RWPE2 (cell line): ENCODE measurements at regions not wholly inside any gene's neighbourhood (a gene's known extent, or its start where the extent isn't known, plus 50 kb on each side); places are given as distances from the start of the nearest gene placed in this dataset.

Source experiments
- ATAC-seq: fragments of 200-7000 bp; cut with Tn5 transposase; 3 replicates; pipeline ENCODE4 v1.9.1; 2021; ENCODE audit warnings: low read depth
- DNase-seq: peaks from one replicate; pipeline ENCODE4 v3.0.0-alpha.2; 2020; ENCODE audit warnings: low spot score
- H3K27ac ChIP-seq: fragments of 450-650 bp; 2 replicates; pipeline ENCODE4 v1.5.1; 2017; ENCODE audit warnings: mild to moderate bottlenecking; ENCODE audit not compliant: poor library complexity, severe bottlenecking
- H3K27me3 ChIP-seq: fragments of 250-450 bp; sonication (Bioruptor Pico); 2 replicates; pipeline ENCODE4 v1.5.1; 2021; ENCODE audit warnings: mild to moderate bottlenecking, moderate library complexity; ENCODE audit not compliant: insufficient read depth, poor library complexity, severe bottlenecking
- H3K36me3 ChIP-seq: fragments of 250-450 bp; sonication (Bioruptor Pico); 2 replicates; pipeline ENCODE4 v1.5.1; 2020; ENCODE audit warnings: low read depth, mild to moderate bottlenecking, moderate library complexity
- H3K4me1 ChIP-seq: fragments of 250-450 bp; sonication (Bioruptor Pico); 2 replicates; pipeline ENCODE4 v1.5.1; 2021; ENCODE audit warnings: mild to moderate bottlenecking, moderate library complexity; ENCODE audit not compliant: insufficient read depth, poor library complexity, severe bottlenecking
- H3K4me3 ChIP-seq: fragments of 250-450 bp; sonication (Bioruptor Pico); 2 replicates; pipeline ENCODE4 v1.5.1; 2021; ENCODE audit warnings: mild to moderate bottlenecking, moderate library complexity; ENCODE audit not compliant: severe bottlenecking
- H3K9me3 ChIP-seq: fragments of 250-450 bp; sonication (Bioruptor Pico); 2 replicates; pipeline ENCODE4 v1.5.1; 2021; ENCODE audit warnings: mild to moderate bottlenecking, moderate library complexity; ENCODE audit not compliant: severe bottlenecking
- TF ChIP-seq, protein P1 (sequence below): fragments of 450-650 bp; IDR thresholded peaks from one replicate; pipeline ENCODE4 v1.5.1; 2017; ENCODE audit warnings: mild to moderate bottlenecking, moderate library complexity; ENCODE audit not compliant: poor library complexity, severe bottlenecking

DNA sequence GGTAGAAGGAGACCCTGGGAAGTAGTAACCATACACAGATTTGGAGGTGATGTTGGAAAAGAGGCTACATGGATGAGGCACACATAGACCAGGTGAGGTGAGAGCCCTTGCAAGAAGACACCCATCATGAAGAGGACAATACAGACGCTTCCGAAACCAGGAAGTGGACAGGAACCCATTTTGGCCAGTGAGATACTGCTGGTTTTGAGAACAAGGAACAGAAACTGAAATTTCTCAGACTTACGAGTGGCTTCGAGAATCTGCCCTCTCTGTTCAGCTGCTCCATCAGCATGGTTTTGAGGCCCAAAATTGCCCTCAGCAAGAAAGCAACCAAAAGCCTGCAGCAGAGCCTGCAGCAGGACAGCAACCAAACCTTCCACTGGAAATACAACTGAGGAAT is 479.1 kb upstream of the NRXN1 start:
- ATAC-seq, result no peak
- H3K27ac ChIP-seq, result no peak overlapping the region

DNA sequence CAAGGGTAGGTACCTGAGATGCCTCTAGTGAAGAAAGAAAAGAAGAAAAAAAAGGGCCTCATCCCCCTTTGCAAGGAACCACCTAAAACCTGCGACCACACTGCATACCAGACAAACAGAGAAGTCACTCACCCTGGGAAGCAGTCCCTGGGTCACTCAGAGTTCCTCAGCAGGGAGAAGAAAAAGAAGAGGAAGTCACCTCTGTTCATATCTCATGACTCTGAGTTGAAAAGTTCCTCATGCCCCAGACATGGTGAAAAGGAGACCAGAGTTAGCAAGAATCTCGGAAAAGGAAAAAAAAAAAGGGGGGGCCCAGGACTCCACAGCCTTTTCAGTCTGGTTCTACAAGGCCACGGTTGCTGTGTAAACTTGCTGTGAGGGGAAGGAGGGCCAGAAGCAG is 478.4 kb upstream of the NRXN1 start:
- no peaks in the 10 kb centered on the region for H3K4me1 ChIP-seq
- no peaks in the 10 kb centered on the region for H3K27me3 ChIP-seq
- H3K27ac ChIP-seq, result no peak overlapping the region
- ATAC-seq, result no peak
- H3K9me3 ChIP-seq, result no peaks in the 10 kb centered on the region
- no peak overlapping the region for H3K4me3 ChIP-seq
- no peaks in the 10 kb centered on the region for H3K36me3 ChIP-seq
- TF ChIP-seq, protein P1, sequence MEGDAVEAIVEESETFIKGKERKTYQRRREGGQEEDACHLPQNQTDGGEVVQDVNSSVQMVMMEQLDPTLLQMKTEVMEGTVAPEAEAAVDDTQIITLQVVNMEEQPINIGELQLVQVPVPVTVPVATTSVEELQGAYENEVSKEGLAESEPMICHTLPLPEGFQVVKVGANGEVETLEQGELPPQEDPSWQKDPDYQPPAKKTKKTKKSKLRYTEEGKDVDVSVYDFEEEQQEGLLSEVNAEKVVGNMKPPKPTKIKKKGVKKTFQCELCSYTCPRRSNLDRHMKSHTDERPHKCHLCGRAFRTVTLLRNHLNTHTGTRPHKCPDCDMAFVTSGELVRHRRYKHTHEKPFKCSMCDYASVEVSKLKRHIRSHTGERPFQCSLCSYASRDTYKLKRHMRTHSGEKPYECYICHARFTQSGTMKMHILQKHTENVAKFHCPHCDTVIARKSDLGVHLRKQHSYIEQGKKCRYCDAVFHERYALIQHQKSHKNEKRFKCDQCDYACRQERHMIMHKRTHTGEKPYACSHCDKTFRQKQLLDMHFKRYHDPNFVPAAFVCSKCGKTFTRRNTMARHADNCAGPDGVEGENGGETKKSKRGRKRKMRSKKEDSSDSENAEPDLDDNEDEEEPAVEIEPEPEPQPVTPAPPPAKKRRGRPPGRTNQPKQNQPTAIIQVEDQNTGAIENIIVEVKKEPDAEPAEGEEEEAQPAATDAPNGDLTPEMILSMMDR, result no peak
- DNase-seq, result no peak

More for the DNA sequence above, 479.1 kb upstream of the NRXN1 start:
- TF ChIP-seq, protein P1, result no peak
- Histone ChIP-seq H3K27me3 (no peaks in the 10 kb centered on the region), H3K4me1 (no peaks in the 10 kb centered on the region), H3K4me3 (no peak overlapping the region), H3K36me3 (no peaks in the 10 kb centered on the region), H3K9me3 (no peaks in the 10 kb centered on the region)
- no peak for DNase-seq

DNA sequence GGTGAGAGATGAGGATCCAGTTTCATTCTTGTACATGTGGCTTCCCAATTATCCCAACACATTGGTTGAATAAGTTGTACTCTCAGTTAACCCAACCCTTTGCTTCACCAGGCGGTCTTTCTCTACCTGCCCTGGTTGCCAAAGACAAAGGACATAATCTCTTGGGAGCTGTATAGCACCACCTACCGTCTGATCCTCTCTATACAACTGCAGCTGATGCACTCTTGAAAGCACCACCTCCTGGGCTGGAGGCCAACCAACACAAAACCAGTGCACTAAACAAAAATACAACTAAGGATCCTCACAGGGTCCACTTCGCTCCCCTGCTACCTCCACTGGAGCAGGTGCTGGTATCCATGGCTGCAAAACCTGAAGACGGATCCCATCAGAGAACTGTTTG is 473.6 kb upstream of the NRXN1 start:
- DNase-seq (no peak), ATAC-seq (no peak)
- Histone ChIP-seq H3K9me3 (no peaks in the 10 kb centered on the region), H3K36me3 (no peaks in the 10 kb centered on the region), H3K4me3 (no peak overlapping the region), H3K27ac (no peak overlapping the region), H3K27me3 (no peaks in the 10 kb centered on the region), H3K4me1 (no peaks in the 10 kb centered on the region)
- TF ChIP-seq, protein P1, result no peak

DNA sequence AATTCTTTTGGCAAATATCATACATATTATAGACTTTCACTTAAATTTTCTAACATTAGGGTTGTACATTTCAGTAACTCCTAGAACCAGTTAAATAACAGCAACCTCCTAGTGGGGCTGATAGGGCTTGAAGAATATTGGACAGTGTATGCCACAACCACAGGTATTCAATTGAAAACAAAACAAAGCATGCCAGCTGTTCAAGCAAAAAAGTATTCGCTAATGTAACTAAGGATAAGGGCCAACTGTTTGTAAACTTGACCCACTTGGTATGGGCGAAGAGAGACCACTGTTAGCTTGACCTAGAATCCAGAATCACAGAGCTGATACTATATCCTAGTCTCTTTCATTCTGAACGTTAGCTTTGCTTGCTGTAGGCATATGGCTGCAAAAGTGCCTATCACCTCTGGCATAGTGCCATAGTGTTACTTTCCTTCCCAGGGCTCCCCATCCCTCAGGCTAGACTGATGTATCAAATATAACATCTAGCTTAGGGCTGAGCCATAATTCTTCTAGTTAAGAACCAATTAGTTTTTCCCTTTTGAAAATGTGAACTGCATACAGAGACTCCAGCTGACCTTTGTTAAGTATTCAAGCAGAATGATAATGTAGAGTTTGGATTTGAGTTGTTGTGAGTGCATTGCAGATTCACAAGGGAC is 458.8 kb upstream of the NRXN1 start:
- DNase-seq, result no peak
- no peak overlapping the region for H3K4me3 ChIP-seq
- TF ChIP-seq, protein P1, result no peak

DNA sequence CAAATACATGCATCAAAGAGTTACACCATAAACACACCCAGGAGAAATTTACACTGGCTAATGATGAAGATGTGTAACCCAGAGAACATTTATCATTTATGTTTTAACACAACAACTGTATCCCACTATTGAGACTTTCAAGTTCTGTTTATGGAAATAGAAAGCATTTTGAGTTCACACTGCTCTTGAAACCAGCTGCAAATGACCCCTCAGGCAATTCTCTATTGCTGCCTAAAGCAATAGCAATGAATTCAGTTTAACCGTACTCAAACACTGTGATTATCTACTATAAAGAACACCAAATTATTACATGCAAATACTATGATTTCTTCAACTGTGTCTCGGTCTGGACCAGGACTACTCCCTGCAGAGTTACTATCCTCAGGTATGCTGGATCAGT is 452.7 kb upstream of the NRXN1 start:
- no peaks in the 10 kb centered on the region for H3K36me3 ChIP-seq
- H3K27me3 ChIP-seq, result no peaks in the 10 kb centered on the region
- TF ChIP-seq, protein P1, result no peak
- DNase-seq, result no peak
- no peak for ATAC-seq
- no peaks in the 10 kb centered on the region for H3K9me3 ChIP-seq
- H3K27ac ChIP-seq, result no peak overlapping the region
- H3K4me1 ChIP-seq, result no peaks in the 10 kb centered on the region
- no peak overlapping the region for H3K4me3 ChIP-seq

More for the DNA sequence above, 458.8 kb upstream of the NRXN1 start:
- H3K9me3 ChIP-seq, result no peaks in the 10 kb centered on the region
- no peaks in the 10 kb centered on the region for H3K4me1 ChIP-seq
- H3K27me3 ChIP-seq, result no peaks in the 10 kb centered on the region
- no peak overlapping the region for H3K27ac ChIP-seq
- no peaks in the 10 kb centered on the region for H3K36me3 ChIP-seq
- no peak for ATAC-seq
